Mesendoderm (in vitro differentiated cells): ENCODE measurements at regions not wholly inside any gene's neighbourhood (a gene's known extent, or its start where the extent isn't known, plus 50 kb on each side); places are given as distances from the start of the nearest gene placed in this dataset.

Experiments
- DNase-seq: peaks from one replicate; pipeline ENCODE4 v3.0.0; 2013
- H2AK5ac ChIP-seq: 2 replicates; pipeline ENCODE4 v1.6.1; 2013; ENCODE audit warnings: low read length, inconsistent platforms
- H2BK120ac ChIP-seq: 2 replicates; pipeline ENCODE4 v1.6.1; 2013; ENCODE audit warnings: low read depth, mild to moderate bottlenecking, low read length, moderate library complexity, mixed read lengths
- H2BK15ac ChIP-seq: replicated peaks from 2 replicates; pipeline ENCODE4 v1.6.1; 2013; ENCODE audit warnings: low read depth, mild to moderate bottlenecking, moderate library complexity
- H2BK5ac ChIP-seq: 2 replicates; pipeline ENCODE4 v1.6.1; 2013; ENCODE audit warnings: low read length, inconsistent platforms
- H3K18ac ChIP-seq: 2 replicates; pipeline ENCODE4 v1.6.1; 2013; ENCODE audit warnings: mild to moderate bottlenecking, low read length, mixed read lengths
- H3K23ac ChIP-seq: one replicate; pipeline ENCODE4 v1.6.1; 2013; ENCODE audit warnings: low read length
- H3K27ac ChIP-seq: 2 replicates; pipeline ENCODE4 v1.5.1; 2013; ENCODE audit warnings: low read depth, mild to moderate bottlenecking, inconsistent platforms, low read length, moderate library complexity
- H3K27me3 ChIP-seq: 2 replicates; pipeline ENCODE4 v1.6.1; 2013; ENCODE audit warnings: low read length, control low read depth, mild to moderate bottlenecking, inconsistent platforms; ENCODE audit not compliant: insufficient read depth, poor library complexity
- H3K36me3 ChIP-seq: 2 replicates; pipeline ENCODE4 v1.6.1; 2013; ENCODE audit warnings: low read length, inconsistent platforms; ENCODE audit not compliant: control insufficient read depth, insufficient read depth
- H3K4ac ChIP-seq: one replicate; pipeline ENCODE4 v1.6.1; 2013; ENCODE audit warnings: low read depth, mild to moderate bottlenecking, low read length, moderate library complexity
- H3K4me1 ChIP-seq: 2 replicates; pipeline ENCODE4 v1.6.1; 2013; ENCODE audit warnings: low read depth, low read length, inconsistent platforms; ENCODE audit not compliant: control insufficient read depth
- H3K4me2 ChIP-seq: 2 replicates; pipeline ENCODE4 v1.6.1; 2013; ENCODE audit warnings: low read length
- H3K4me3 ChIP-seq: 2 replicates; pipeline ENCODE4 v1.5.1; 2013; ENCODE audit warnings: mild to moderate bottlenecking, low read length
- H3K56ac ChIP-seq: one replicate; pipeline ENCODE4 v1.6.1; 2013; ENCODE audit warnings: low read length
- H3K79me1 ChIP-seq: 2 replicates; pipeline ENCODE4 v1.6.1; 2013; ENCODE audit warnings: low read length, inconsistent platforms
- H3K79me2 ChIP-seq: 2 replicates; pipeline ENCODE4 v1.6.1; 2013; ENCODE audit warnings: mild to moderate bottlenecking, low read length; ENCODE audit not compliant: control insufficient read depth, insufficient read depth
- H3K9ac ChIP-seq: 2 replicates; pipeline ENCODE4 v1.6.1; 2013; ENCODE audit warnings: low read length, inconsistent platforms
- H4K5ac ChIP-seq: one replicate; pipeline ENCODE4 v1.6.1; 2013; ENCODE audit warnings: low read length
- H4K8ac ChIP-seq: one replicate; pipeline ENCODE4 v1.6.1; 2013; ENCODE audit warnings: low read depth, mild to moderate bottlenecking, control low read depth, low read length, moderate library complexity
- WGBS: extraction: QIAGEN DNeasy Blood & Tissue Kit; methylation state at CpG from one replicate; pipeline ENCODE4 v1.1.7; 2013; ENCODE audit warnings: low lambda C conversion rate, missing lambda C conversion rate; ENCODE audit not compliant: insufficient coverage; ENCODE audit errors: extremely low coverage; 5-methylcytosine and 5-hydroxymethylcytosine counted together

DNA sequence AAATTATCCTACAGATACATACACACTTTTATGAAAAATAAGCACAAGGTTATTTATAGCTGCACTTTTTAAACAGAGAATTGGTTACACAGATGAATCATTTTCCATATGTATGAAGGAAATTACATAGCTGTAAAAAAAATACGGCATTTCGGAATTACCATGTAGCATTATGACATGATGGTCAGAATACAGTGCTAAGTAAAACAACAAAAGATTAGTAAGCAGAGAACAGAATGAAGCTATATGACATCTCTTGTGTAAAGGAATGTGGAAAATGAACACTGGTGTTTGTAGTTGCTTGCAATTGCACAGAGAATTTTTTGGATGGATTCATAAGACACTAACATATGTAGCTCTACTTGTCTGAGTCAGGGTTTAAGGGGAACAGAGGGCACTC, 1222.0 kb upstream of the PRKX start:
- Histone ChIP-seq H3K56ac (no peak overlapping the region), H3K23ac (no peak overlapping the region), H2BK5ac (no peak overlapping the region), H2AK5ac (no peak overlapping the region), H3K27me3 (no peaks in the 10 kb centered on the region), H3K4ac (no peak overlapping the region), H3K27ac (no peak overlapping the region), H3K18ac (no peak overlapping the region), H3K4me1 (no peaks in the 10 kb centered on the region), H2BK15ac (no peak overlapping the region), H3K79me2 (no peaks in the 10 kb centered on the region), H4K8ac (no peak overlapping the region), H4K5ac (no peak overlapping the region), H3K4me3 (no peak overlapping the region), H2BK120ac (no peak overlapping the region), H3K36me3 (no peaks in the 10 kb centered on the region), H3K9ac (no peak overlapping the region), H3K79me1 (no peaks in the 10 kb centered on the region), H3K4me2 (no peak overlapping the region)
- no CpG with 5 or more reads among the region's 2 CpGs for WGBS
- DNase-seq, result no peak

DNA sequence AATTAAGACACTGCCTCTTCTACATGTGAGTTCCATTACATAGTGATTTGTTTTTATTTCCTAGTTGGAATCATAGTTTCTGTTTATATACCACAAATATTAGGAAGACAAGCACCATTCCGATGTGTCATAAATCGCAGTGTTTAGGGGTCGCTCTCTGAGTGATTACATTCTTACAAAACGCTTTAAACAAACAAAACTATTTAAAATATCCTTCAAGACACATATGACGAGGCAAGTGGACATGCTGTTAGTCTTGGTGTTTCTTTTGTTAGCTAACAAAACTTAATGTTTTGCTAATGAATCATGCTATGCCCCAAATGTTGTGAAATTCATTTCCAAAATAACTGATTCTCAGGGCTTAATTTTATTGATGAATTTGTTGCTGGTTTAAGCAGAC, 1219.3 kb upstream of the PRKX start:
- Histone ChIP-seq H4K8ac (no peak overlapping the region), H3K79me2 (no peaks in the 10 kb centered on the region), H3K27me3 (no peaks in the 10 kb centered on the region), H2BK15ac (no peak overlapping the region), H3K9ac (no peak overlapping the region), H3K36me3 (no peaks in the 10 kb centered on the region), H3K56ac (no peak overlapping the region), H3K23ac (no peak overlapping the region), H4K5ac (no peak overlapping the region), H3K4ac (no peak overlapping the region), H3K18ac (no peak overlapping the region), H3K27ac (no peak overlapping the region), H2BK5ac (no peak overlapping the region), H3K4me1 (no peaks in the 10 kb centered on the region), H3K4me3 (no peak overlapping the region), H3K79me1 (no peaks in the 10 kb centered on the region), H3K4me2 (no peak overlapping the region), H2AK5ac (no peak overlapping the region), H2BK120ac (no peak overlapping the region)
- no peak for DNase-seq
- WGBS, result no CpG with 5 or more reads among the region's 5 CpGs

DNA sequence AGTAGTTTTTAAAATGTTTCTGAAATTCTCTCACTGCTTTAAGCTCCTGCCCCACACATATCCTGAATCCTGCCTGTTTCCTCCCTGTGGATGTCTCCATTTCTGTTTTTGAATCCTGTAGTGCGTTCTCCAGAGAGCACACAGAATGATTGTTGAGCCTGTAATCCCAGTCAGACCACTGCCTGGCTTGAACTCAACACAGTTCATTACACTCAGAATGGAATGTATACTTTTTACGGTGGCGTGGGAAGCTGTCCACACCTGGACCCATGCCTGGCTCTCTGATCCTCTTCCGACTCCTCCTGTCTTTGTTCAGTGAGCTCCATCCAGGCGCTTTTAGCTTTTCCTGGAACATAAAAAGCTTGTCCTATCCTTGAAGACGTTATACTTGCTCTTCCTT, 1217.0 kb upstream of the PRKX start:
- Histone ChIP-seq H3K27me3 (no peaks in the 10 kb centered on the region), H3K18ac (no peak overlapping the region), H3K9ac (no peak overlapping the region), H3K79me1 (no peaks in the 10 kb centered on the region), H3K4me3 (no peak overlapping the region), H2BK5ac (no peak overlapping the region), H4K5ac (no peak overlapping the region), H3K56ac (no peak overlapping the region), H3K27ac (no peak overlapping the region), H3K4me1 (no peaks in the 10 kb centered on the region), H3K23ac (no peak overlapping the region), H2BK15ac (no peak overlapping the region), H3K79me2 (no peaks in the 10 kb centered on the region), H3K36me3 (no peaks in the 10 kb centered on the region), H3K4ac (no peak overlapping the region), H3K4me2 (no peak overlapping the region), H2AK5ac (no peak overlapping the region), H2BK120ac (no peak overlapping the region), H4K8ac (no peak overlapping the region)
- WGBS, result no CpG with 5 or more reads among the region's 6 CpGs
- no peak for DNase-seq

DNA sequence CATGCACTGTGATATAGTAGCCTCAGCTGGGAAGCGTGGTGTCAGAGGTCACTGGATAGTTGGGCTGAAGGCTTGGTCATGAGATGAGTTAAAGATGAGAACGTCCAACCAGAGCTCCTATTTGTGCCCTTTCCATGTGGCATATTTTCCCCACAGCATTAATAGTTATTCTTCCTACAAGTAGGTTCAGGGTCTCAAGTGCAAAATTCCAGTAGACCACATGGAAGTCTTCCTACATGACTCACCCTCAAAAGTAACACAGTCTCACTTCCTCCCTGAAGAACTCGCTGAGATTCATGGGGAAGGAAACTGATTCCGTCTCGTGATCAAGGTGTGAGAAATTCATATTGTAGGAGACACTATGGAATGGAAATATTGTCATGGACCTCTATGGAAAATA, 1212.5 kb upstream of the PRKX start:
- no peak overlapping the region for H4K8ac ChIP-seq
- H3K27me3 ChIP-seq, result no peaks in the 10 kb centered on the region
- H3K79me1 ChIP-seq, result no peaks in the 10 kb centered on the region
- H3K36me3 ChIP-seq, result no peaks in the 10 kb centered on the region
- H2BK120ac ChIP-seq, result no peak overlapping the region
- no peak overlapping the region for H2AK5ac ChIP-seq
- no peak overlapping the region for H3K9ac ChIP-seq
- no peaks in the 10 kb centered on the region for H3K4me1 ChIP-seq
- no peak overlapping the region for H3K4ac ChIP-seq
- H3K23ac ChIP-seq, result no peak overlapping the region
- no peak overlapping the region for H3K18ac ChIP-seq
- DNase-seq, result peak; percentile 5
- WGBS, result no CpG with 5 or more reads among the region's 5 CpGs
- no peak overlapping the region for H3K27ac ChIP-seq
- no peak overlapping the region for H4K5ac ChIP-seq
- H2BK15ac ChIP-seq, result no peak overlapping the region
- H3K4me2 ChIP-seq, result no peak overlapping the region
- H3K56ac ChIP-seq, result no peak overlapping the region
- no peak overlapping the region for H2BK5ac ChIP-seq
- H3K4me3 ChIP-seq, result no peak overlapping the region
- no peaks in the 10 kb centered on the region for H3K79me2 ChIP-seq

DNA sequence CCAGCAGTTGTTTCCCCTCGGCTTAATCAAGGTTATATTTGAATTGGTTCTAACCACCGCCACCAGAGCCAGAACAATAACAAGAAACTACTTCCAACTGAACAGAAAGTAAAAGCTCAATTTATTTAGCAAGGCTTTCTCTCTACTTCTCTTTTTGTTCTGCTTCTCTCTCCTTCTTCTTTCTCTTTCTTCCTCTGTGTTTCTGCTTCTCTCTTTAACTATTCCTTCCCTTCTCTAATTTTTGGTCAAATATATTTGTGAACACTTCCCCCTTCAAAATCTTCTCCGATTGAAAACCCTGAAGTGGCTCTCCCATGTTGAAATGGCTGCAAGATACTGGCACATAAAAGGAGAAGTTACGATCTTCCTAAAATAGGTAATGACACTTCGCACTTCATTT, 1195.9 kb upstream of the PRKX start:
- no peaks in the 10 kb centered on the region for H3K27me3 ChIP-seq
- H3K4ac ChIP-seq, result no peak overlapping the region
- H3K4me1 ChIP-seq, result no peaks in the 10 kb centered on the region
- H4K5ac ChIP-seq, result no peak overlapping the region
- no peak overlapping the region for H4K8ac ChIP-seq
- no peaks in the 10 kb centered on the region for H3K36me3 ChIP-seq
- no peak overlapping the region for H2BK5ac ChIP-seq
- H3K23ac ChIP-seq, result no peak overlapping the region
- no peaks in the 10 kb centered on the region for H3K79me1 ChIP-seq
- H3K56ac ChIP-seq, result no peak overlapping the region
- no CpG with 5 or more reads among the region's 5 CpGs for WGBS
- H3K4me2 ChIP-seq, result no peak overlapping the region
- no peak overlapping the region for H3K27ac ChIP-seq
- no peak for DNase-seq
- H2BK15ac ChIP-seq, result no peak overlapping the region
- no peak overlapping the region for H3K4me3 ChIP-seq
- no peak overlapping the region for H3K9ac ChIP-seq
- no peak overlapping the region for H3K18ac ChIP-seq
- no peak overlapping the region for H2AK5ac ChIP-seq
- no peaks in the 10 kb centered on the region for H3K79me2 ChIP-seq
- no peak overlapping the region for H2BK120ac ChIP-seq

DNA sequence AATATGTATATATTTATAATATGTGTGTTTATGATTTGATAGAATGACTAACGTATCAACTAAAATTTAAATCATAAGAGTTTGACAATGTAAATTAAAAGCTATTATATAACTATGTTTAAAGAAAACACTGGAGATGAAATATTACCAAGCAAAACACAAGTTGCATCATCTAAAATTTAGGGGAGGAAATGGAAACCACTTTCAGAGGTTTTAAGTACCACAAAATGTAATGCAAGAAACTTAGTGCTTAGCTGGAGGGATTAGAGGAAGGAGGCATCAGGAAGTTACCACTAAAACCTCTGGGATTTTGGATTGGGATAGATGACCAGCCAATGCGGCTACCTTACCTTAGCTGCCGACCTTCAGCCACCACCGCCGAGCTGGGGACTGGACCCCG, 1192.1 kb upstream of the PRKX start:
- Histone ChIP-seq H3K4ac (no peak overlapping the region), H3K27me3 (no peaks in the 10 kb centered on the region), H3K9ac (no peak overlapping the region), H3K4me1 (no peaks in the 10 kb centered on the region), H3K4me3 (no peak overlapping the region), H3K18ac (no peak overlapping the region), H4K8ac (no peak overlapping the region), H3K23ac (no peak overlapping the region), H3K79me2 (no peaks in the 10 kb centered on the region), H3K56ac (no peak overlapping the region), H2BK15ac (no peak overlapping the region), H2AK5ac (no peak overlapping the region), H3K4me2 (no peak overlapping the region), H3K27ac (no peak overlapping the region), H2BK5ac (no peak overlapping the region), H2BK120ac (no peak overlapping the region), H3K79me1 (no peaks in the 10 kb centered on the region), H3K36me3 (no peaks in the 10 kb centered on the region), H4K5ac (no peak overlapping the region)
- DNase-seq, result no peak
- no CpG with 5 or more reads among the region's 6 CpGs for WGBS
